Psoas muscle (tissue), 7 donors: ENCODE measurements at regions not wholly inside any gene's neighbourhood (a gene's known extent, or its start where the extent isn't known, plus 50 kb on each side); places are given as distances from the start of the nearest gene placed in this dataset.

Experiments
- ATAC-seq, 4 donors: fragments of 200-7000 bp; cut with Tn5 transposase; one replicate each; pipeline ENCODE4 v1.9.1; 2020; ENCODE audit warnings: moderate library complexity in 3 of 4, mild to moderate bottlenecking in 2 of 4
- DNase-seq, 2 donors: peaks; one replicate each; pipeline ENCODE4 v3.0.0-alpha.2; 2020
- H3K27ac ChIP-seq: fragments of 200-600 bp; one replicate; pipeline ENCODE4 v1.8.0; 2022
- H3K27me3 ChIP-seq, 3 donors: fragments of 200-600 bp in 1 of 3; one replicate each; pipeline versions ENCODE4 v1.6.1 to v1.8.0; 2013 to 2022; ENCODE audit warnings: low read length in 2 of 3, mild to moderate bottlenecking in 2 of 3, moderate library complexity in 1 of 3; ENCODE audit not compliant: insufficient read depth in 3 of 3
- H3K36me3 ChIP-seq, 2 donors: fragments of 200-600 bp in 1 of 2; one replicate each; pipeline versions ENCODE4 v1.6.1 to v1.8.0; 2013 to 2022; ENCODE audit warnings: low read depth in 1 of 2, mild to moderate bottlenecking in 1 of 2, moderate library complexity in 1 of 2; ENCODE audit not compliant: insufficient read depth in 1 of 2
- H3K4me1 ChIP-seq: fragments of 200-600 bp; one replicate; pipeline ENCODE4 v1.8.0; 2022
- H3K4me3 ChIP-seq: fragments of 200-600 bp; one replicate; pipeline ENCODE4 v1.8.0; 2022; ENCODE audit warnings: mild to moderate bottlenecking
- H3K9me3 ChIP-seq: fragments of 200-600 bp; one replicate; pipeline ENCODE4 v1.8.0; 2022
- CTCF ChIP-seq: fragments of 200-600 bp; IDR thresholded peaks from one replicate; pipeline ENCODE4 v1.8.0; 2022; ENCODE audit warnings: antibody characterized with exemption
- WGBS, 3 donors: extraction: QIAGEN DNeasy Blood & Tissue Kit; methylation state at CpG; one replicate each; pipeline versions ENCODE4 v1.1.6 to v1.1.7; 2013; 5-methylcytosine and 5-hydroxymethylcytosine counted together
- intact Hi-C, 2 donors: fragments of 100-400 bp; cut with DNase I; formaldehyde crosslinking; loops; one replicate each; pipeline versions ENCODE4 v1.11.0 to v1.14.2; 2022
- donor health status: healthy with polysubstance abuse.
- donor health status: DM: no; HTN: no; CAD: no; lungs with moderate emphysema.
- donor health status: Bipolar disorder and iron deficiency.
- donor health status: healthy.
- donor health status: DM: yes; HTN: yes; CAD: no.
- donor health status: DM: no; HTN: no; CAD: no.
- donor health status: DM: yes; HTN: yes; CAD: no.

GRCh38 chr2:7280790-7281189, 363.6 kb downstream of the RNF144A start:
- 93 to 95% (median 95%) methylated on average over 3 of the region's 3 CpGs for WGBS, 3 donors
- H3K27ac ChIP-seq, result no peak overlapping the region
- intact Hi-C loops, result no loop called here
- no peaks in the 10 kb centered on the region for H3K36me3 ChIP-seq
- H3K27me3 ChIP-seq, result no peaks in the 10 kb centered on the region
- ATAC-seq (no peak), DNase-seq (no peak)
- no peak overlapping the region for H3K4me3 ChIP-seq
- H3K9me3 ChIP-seq, result no peaks in the 10 kb centered on the region
- TF ChIP-seq CTCF, result no peak
- H3K4me1 ChIP-seq, result no peaks in the 10 kb centered on the region

- H3K4me1 ChIP-seq, result no peaks in the 10 kb centered on the region
- ATAC-seq (no peak), DNase-seq (no peak)
- intact Hi-C loops, result no loop called here
- no peaks in the 10 kb centered on the region for H3K27me3 ChIP-seq
- H3K9me3 ChIP-seq, result no peaks in the 10 kb centered on the region
- TF ChIP-seq CTCF, result no peak
- H3K36me3 ChIP-seq, result no peaks in the 10 kb centered on the region
- WGBS, 3 donors, result 13 to 32% (median 28%) methylated on average over 9 of the region's 9 CpGs
- no peak overlapping the region for H3K4me3 ChIP-seq
- no peak overlapping the region for H3K27ac ChIP-seq
These were observed 364.3 kb downstream of the RNF144A start for GRCh38 chr2:7281231-7282201.

GRCh38 chr2:7286120-7286519, 368.9 kb downstream of the RNF144A start:
- no peaks in the 10 kb centered on the region for H3K4me1 ChIP-seq
- intact Hi-C loops, result no loop called here
- H3K27me3 ChIP-seq, result no peaks in the 10 kb centered on the region
- TF ChIP-seq CTCF, result no peak
- H3K9me3 ChIP-seq, result no peaks in the 10 kb centered on the region
- no peak for DNase-seq
- no peak overlapping the region for H3K27ac ChIP-seq
- H3K4me3 ChIP-seq, result no peak overlapping the region
- no peaks in the 10 kb centered on the region for H3K36me3 ChIP-seq
- ATAC-seq, result no peak
- 85 to 88% (median 88%) methylated on average over 9 of the region's 9 CpGs for WGBS, 3 donors

GRCh38 chr2:7288484-7288883, 371.3 kb downstream of the RNF144A start:
- no peak overlapping the region for H3K27ac ChIP-seq
- no peak for TF ChIP-seq CTCF
- no peak for DNase-seq
- no peaks in the 10 kb centered on the region for H3K36me3 ChIP-seq
- no peaks in the 10 kb centered on the region for H3K27me3 ChIP-seq
- no peaks in the 10 kb centered on the region for H3K9me3 ChIP-seq
- no peak for ATAC-seq
- H3K4me1 ChIP-seq, result no peaks in the 10 kb centered on the region
- 82 to 88% (median 84%) methylated on average over 4 of the region's 4 CpGs for WGBS, 3 donors
- H3K4me3 ChIP-seq, result no peak overlapping the region
- intact Hi-C loops, result no loop called here
